Fibroblast of lung (primary cell): ENCODE measurements at regions not wholly inside any gene's neighbourhood (a gene's known extent, or its start where the extent isn't known, plus 50 kb on each side); places are given as distances from the start of the nearest gene placed in this dataset.
A peak's percentile ranks its signal among the peaks of the same experiment; 100 is the strongest.

Experiments used
- DNase-seq, 2 donors: peaks; one replicate each; pipeline versions ENCODE4 v3.0.0 to v3.0.0-alpha.2; 2010; ENCODE audit warnings: low read depth in 2 of 2
- H2AFZ ChIP-seq: 2 replicates; pipeline ENCODE4 v1.5.1; 2012; ENCODE audit warnings: low read length, control low read depth, inconsistent platforms
- H3K27ac ChIP-seq: 2 replicates; pipeline ENCODE4 v1.5.1; 2011; ENCODE audit warnings: low read length, control low read depth; ENCODE audit not compliant: insufficient read depth
- H3K27me3 ChIP-seq: 2 replicates; pipeline ENCODE4 v1.5.1; 2011; ENCODE audit warnings: mild to moderate bottlenecking, low read length; ENCODE audit not compliant: control insufficient read depth, insufficient read depth
- H3K36me3 ChIP-seq: 2 replicates; pipeline ENCODE4 v1.5.1; 2011; ENCODE audit warnings: low read length; ENCODE audit not compliant: control insufficient read depth, insufficient read depth
- H3K4me1 ChIP-seq: 2 replicates; pipeline ENCODE4 v1.5.1; 2011; ENCODE audit warnings: low read length; ENCODE audit not compliant: control insufficient read depth, insufficient read depth; ENCODE audit errors: extremely low read depth
- H3K4me2 ChIP-seq: 2 replicates; pipeline ENCODE4 v1.5.1; 2011; ENCODE audit warnings: low read length, control low read depth; ENCODE audit not compliant: insufficient read depth; ENCODE audit errors: extremely low read depth
- H3K4me3 ChIP-seq, 4 experiments: fragments of 200-600 bp in 1 of 4; sonication (generic) in 1 of 4; replicated peaks in 1 of 4; 2 replicates each; pipeline ENCODE4 v1.5.1; 2011 to 2016; ENCODE audit warnings: low read length in 4 of 4, low read depth in 3 of 4, mild to moderate bottlenecking in 3 of 4, control low read depth in 2 of 4, inconsistent platforms in 1 of 4, mixed read lengths in 1 of 4; ENCODE audit not compliant: insufficient read depth in 1 of 4; ENCODE audit errors: control extremely low read depth in 1 of 4
- H3K79me2 ChIP-seq: 2 replicates; pipeline ENCODE4 v1.5.1; 2012; ENCODE audit warnings: mild to moderate bottlenecking, low read length, inconsistent platforms; ENCODE audit not compliant: control insufficient read depth, insufficient read depth
- H3K9ac ChIP-seq: 2 replicates; pipeline ENCODE4 v1.5.1; 2011; ENCODE audit warnings: mild to moderate bottlenecking, low read length, control low read depth; ENCODE audit not compliant: insufficient read depth
- H3K9me3 ChIP-seq: 2 replicates; pipeline ENCODE4 v1.5.1; 2012; ENCODE audit warnings: low read depth, low read length; ENCODE audit not compliant: control insufficient read depth, insufficient read depth
- H4K20me1 ChIP-seq: 2 replicates; pipeline ENCODE4 v1.5.1; 2011; ENCODE audit warnings: low read length; ENCODE audit not compliant: control insufficient read depth, insufficient read depth; ENCODE audit errors: extremely low read depth
- CTCF ChIP-seq, 2 donors: IDR thresholded peaks in 1 of 2; conservative IDR thresholded peaks in 1 of 2; 1 replicate in 1 of 2; 2 replicates in 1 of 2; pipeline ENCODE4 v1.5.1; 2011 to 2012; ENCODE audit warnings: low read length in 2 of 2, control low read depth in 1 of 2, inconsistent platforms in 1 of 2, low read depth in 1 of 2, mild to moderate bottlenecking in 1 of 2
- EZH2 ChIP-seq: IDR thresholded peaks from 2 replicates; pipeline ENCODE4 v1.5.1; 2012; ENCODE audit warnings: low read length, control low read depth, mild to moderate bottlenecking; ENCODE audit errors: missing control alignments

DNA sequence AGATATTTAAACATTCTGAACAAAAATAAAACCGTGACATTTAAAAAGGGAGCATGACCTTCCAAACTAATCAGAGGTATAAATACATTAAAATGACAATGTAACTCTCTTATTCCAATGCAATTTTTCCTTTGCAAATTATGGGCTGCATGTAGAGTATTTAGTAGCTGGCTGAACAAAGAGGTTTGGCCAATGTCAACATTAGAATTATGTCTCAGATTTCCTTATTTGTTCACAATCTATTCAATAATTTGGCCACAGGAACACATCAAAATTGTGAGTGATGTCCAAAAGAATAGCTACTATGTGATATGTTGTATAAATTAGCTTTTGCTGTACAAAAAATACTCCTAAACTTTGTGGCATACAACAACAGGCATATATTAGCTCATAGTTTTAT is 580.0 kb upstream of the MARCKS start:
- TF ChIP-seq CTCF (conservative IDR thresholded peaks at IDR 0.05 in 1 of 2, IDR thresholded peaks at IDR 0.05 in 1 of 2; ENCODE audit: low read depth in 1 of 2, low read length in 2 of 2) = no peak
- no peak for TF ChIP-seq EZH2
- no peaks in the 10 kb centered on the region for H3K79me2 ChIP-seq
- H3K4me2 ChIP-seq = no peak overlapping the region
- H3K4me3 ChIP-seq = no peak overlapping the region
- H3K9me3 ChIP-seq = no peaks in the 10 kb centered on the region
- H3K36me3 ChIP-seq = no peaks in the 10 kb centered on the region
- H3K9ac ChIP-seq = no peak overlapping the region
- no peaks in the 10 kb centered on the region for H3K27me3 ChIP-seq
- H2AFZ ChIP-seq = no peak overlapping the region
- no peak for DNase-seq
- peaks cover 3% of the 10 kb centered on the region for H3K4me1 ChIP-seq
- no peaks in the 10 kb centered on the region for H4K20me1 ChIP-seq
- H3K27ac ChIP-seq = no peak overlapping the region

- H3K4me2 ChIP-seq = peak overlapping the region; percentile 25
- H3K79me2 ChIP-seq = no peaks in the 10 kb centered on the region
- peak overlapping the region; percentile 7 for H2AFZ ChIP-seq
- peaks cover 3% of the 10 kb centered on the region for H3K4me1 ChIP-seq
- H3K27ac ChIP-seq = no peak overlapping the region
- H4K20me1 ChIP-seq = no peaks in the 10 kb centered on the region
- H3K9ac ChIP-seq = no peak overlapping the region
- H3K9me3 ChIP-seq = no peaks in the 10 kb centered on the region
- DNase-seq = peak; percentile 26 to 39
- no peaks in the 10 kb centered on the region for H3K27me3 ChIP-seq
- H3K4me3 ChIP-seq = no peak overlapping the region
- no peak for TF ChIP-seq CTCF (conservative IDR thresholded peaks at IDR 0.05 in 1 of 2, IDR thresholded peaks at IDR 0.05 in 1 of 2; ENCODE audit: low read depth in 1 of 2, low read length in 2 of 2)
- TF ChIP-seq EZH2 = no peak
- H3K36me3 ChIP-seq = no peaks in the 10 kb centered on the region
These were observed 576.1 kb upstream of the MARCKS start for GRCh38 chr6:113281014-113281413.

- Histone ChIP-seq H3K79me2 (no peaks in the 10 kb centered on the region), H2AFZ (no peak overlapping the region), H3K4me3 (no peak overlapping the region), H3K4me2 (no peak overlapping the region), H3K27me3 (no peaks in the 10 kb centered on the region), H3K9me3 (no peaks in the 10 kb centered on the region), H3K36me3 (no peaks in the 10 kb centered on the region), H4K20me1 (no peaks in the 10 kb centered on the region), H3K9ac (no peak overlapping the region), H3K27ac (no peak overlapping the region), H3K4me1 (peaks cover 3% of the 10 kb centered on the region)
- TF ChIP-seq EZH2 (no peak), CTCF (conservative IDR thresholded peaks at IDR 0.05 in 1 of 2, IDR thresholded peaks at IDR 0.05 in 1 of 2; ENCODE audit: low read depth in 1 of 2, low read length in 2 of 2) (no peak)
- no peak for DNase-seq
These were observed 575.7 kb upstream of the MARCKS start for GRCh38 chr6:113281431-113281830.
